ENCODE measurements at regions not wholly inside any gene's neighbourhood (a gene's known extent, or its start where the extent isn't known, plus 50 kb on each side); places are given as distances from the start of the nearest gene placed in this dataset.

- DNase-seq (ENCODE audit: low read depth in 2 of 2) = no peak
These were observed 56.4 kb downstream of the NEUROD6 start for GRCh38 chr7:31284106-31284505.

DNA sequence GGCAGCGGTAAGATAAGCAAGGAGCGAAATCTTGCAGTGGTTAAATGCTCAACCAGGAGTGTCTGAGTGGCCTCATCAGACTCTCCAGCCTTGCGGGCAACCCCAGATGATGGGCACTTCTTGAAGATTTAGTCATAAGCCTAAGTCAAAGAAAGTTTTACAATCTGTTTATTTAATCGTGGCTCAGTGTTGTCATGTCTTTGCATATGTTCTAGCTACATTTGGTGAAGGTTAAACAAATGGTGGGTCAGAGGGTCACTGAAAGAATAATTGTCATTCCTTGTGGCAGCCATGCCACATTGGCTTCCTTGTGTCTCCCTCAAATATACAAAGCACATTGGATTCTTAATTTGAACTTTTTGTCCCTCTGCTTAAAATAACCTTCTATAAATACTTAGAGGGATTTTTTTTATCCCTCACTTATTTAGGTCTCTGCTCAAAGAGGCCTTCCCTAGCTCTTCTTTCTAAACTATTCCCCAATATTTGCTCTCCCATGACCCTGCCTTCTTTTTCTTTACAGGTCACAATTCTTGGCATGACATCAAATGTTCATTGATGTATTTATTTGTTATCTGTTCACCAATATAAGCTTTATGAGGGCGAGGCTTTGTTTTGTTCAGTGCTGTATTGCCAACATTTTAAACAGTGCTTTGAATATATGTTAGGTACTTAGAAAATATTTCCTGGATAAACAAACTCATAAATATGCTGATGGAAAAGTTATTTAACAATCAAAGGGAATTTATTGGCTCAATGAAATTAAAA lies 68.7 kb downstream of the NEUROD6 start:
- DNase-seq (ENCODE audit: low read depth in 2 of 2) = no peak

DNA sequence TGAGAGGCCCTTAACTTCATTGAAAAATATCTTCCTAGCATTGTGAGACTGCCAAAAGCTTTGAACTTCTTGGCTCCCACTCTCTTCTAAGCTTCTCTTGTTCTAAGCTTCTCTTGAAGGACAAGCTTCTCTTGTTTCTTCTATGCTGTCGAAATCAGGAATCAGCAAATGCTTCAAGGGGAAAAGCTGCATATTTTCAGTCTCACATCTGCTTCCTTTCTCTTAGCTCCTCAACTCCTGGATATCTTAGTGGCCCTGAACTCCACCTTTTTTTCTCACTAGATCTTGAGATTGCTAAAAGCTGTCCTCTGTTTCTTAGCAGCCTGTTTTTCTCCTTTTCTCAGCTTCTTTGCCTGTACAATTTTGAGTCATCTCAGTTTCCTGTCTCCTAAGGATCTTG lies 73.0 kb downstream of the NEUROD6 start:
- no peak for DNase-seq (ENCODE audit: low read depth in 2 of 2)

- DNase-seq (ENCODE audit: low read depth in 2 of 2) = no peak
These were observed 77.2 kb downstream of the NEUROD6 start for GRCh38 chr7:31263338-31263737.

DNA sequence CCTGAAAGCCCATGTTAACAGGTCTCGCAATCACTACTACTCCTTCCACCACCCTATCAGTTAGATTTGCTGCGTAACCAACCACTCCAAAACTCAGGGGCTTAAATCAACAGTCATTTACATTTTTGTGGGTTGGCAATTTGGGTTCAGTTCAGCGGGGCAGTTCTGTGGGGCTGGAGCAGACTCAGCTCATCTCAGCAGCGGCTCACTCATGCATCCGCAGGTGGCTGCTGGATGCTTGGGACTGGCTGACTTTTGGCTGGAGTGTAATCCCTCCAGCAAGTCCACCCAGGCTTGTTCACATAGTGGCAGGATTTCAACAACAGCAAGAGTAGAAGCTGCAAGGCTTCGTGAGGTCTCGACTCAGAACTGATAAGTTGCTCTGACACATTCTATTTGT lies 79.2 kb downstream of the NEUROD6 start:
- no peak for DNase-seq (ENCODE audit: low read depth in 2 of 2)

DNA sequence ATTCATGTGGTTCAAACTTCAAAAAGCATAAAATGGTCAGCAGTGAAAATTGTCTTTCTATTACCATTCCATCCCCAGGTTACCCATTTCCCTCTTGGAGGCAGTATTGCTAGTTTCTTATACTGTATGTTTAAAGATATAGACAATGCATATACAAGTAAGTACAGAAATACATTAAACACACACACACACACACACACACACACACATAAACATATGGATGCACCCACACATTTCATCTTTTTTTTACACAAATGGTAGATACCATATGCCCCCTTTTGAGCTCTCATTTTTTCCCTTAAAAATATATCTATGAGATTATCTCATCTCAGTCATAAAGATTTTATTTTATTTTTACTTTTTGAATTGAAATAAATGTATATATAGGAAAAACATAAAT lies 79.7 kb downstream of the NEUROD6 start:
- no peak for DNase-seq (ENCODE audit: low read depth in 2 of 2)

DNA sequence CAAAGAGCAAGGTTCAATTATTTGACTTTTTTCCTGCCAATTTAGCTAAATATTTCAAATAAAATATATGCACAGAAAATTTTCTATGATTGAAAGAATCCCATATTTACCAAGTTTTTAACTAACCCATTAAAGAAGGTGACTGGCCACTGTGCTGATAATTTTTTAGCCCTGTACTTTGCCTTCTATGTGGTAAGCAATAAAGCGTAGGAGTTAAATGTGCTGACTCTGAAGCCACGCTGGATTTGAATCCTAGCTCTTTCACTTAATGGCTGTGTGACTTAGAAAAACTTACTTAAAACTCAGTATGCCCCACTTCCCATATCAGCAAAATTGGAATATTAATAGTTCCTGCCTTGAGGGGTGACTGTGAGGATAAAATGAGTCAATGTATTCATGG lies 82.1 kb downstream of the NEUROD6 start:
- DNase-seq (ENCODE audit: low read depth in 2 of 2) = no peak

DNA sequence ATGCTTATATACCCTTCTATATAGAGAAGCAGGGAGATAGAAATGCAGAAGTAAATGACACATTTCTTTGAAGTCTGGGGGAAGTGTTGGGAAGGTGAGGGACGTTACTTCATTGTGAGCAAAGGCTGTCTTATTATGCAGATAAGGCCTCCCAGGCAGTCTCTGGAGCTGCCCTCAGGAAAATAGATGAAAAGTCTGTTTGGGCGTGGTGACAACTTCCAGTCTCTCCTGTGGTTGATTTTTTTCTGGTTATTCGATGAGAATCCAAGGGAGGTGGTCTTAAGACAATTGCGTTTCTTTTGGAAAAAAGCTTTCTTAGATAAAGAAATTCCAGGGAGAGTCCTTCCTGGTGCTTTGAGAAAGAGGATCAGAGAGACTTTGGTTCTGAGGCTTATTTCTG lies 84.0 kb downstream of the NEUROD6 start:
- no peak for DNase-seq (ENCODE audit: low read depth in 2 of 2)

DNA sequence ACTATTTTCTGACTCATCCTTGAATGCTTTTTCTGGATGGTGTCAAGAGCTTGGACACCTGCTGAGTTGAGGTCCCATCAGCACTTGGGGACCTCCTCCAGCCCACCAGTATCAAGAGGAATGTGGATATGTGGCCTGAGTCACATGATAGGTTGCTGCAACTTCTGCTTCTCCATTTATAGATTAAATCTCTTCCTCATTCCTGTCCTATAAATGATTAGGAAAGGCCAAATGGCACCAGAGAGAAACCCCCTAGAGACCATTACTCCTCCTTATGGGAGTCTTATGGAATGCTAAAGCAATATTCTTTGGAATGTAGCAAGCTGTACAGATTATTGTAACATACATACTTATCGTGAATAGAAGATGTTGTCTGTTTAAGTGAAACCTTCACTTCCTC lies 85.6 kb downstream of the NEUROD6 start:
- DNase-seq (ENCODE audit: low read depth in 2 of 2) = no peak

DNA sequence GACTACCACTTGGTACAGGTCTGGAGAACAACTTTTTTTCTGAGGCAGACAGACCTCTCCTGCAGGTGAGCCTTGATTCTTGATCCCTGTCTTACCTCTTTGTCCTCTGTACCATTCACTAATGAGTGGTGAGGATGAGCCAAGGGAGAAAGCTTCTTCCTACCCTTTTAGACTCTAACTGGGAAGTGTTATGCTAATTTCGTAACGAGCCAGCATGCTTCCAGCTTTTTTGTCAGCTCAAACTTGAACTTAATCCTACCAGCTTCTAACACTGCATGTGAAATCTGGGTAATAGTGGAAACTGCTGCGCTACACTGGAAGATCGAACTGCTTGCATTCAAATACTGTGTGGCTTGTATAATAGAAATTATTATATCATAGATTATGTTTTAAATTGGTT lies 87.0 kb downstream of the NEUROD6 start:
- no peak for DNase-seq (ENCODE audit: low read depth in 2 of 2)

DNA sequence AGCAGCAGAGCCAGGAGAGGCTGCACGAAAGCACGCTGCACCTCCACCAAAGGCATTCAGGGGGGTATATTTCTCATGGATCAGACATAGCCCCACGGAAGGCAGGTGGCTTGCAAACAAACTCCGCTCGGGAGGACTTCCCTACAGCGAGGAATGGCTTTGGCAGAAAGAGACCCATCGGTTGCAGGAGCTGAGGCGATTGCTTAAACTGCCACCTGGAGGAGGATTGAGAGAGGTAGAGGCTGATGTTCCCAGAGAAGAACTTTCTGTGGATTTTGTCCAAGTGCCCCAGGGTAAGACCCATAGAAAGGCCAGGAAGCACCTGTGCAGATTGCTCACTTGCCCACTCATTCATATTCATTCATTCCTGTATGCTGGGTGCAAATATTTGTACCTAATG lies 89.1 kb downstream of the NEUROD6 start:
- DNase-seq (ENCODE audit: low read depth in 2 of 2) = no peak

DNA sequence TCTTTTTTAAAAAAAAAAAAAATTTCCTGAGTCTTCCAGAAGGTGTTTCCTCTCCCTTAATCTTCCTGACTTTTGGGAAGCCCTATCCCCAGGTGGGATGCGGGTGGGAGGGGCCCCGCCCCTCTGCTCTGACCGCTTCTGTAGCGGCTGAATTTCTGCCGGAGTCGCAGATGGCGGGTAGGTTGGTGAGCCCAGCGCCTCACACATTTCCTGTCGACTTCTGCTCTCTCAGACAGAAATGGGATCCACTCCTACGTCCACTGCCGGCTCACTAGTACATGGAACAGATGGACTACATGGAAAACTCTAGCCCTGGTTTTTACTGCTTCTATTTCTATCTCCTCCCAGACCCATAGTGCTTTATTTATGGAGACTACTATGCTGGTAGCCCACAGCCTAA lies 90.9 kb downstream of the NEUROD6 start:
- DNase-seq (ENCODE audit: low read depth in 2 of 2) = no peak

- no peak for DNase-seq (ENCODE audit: low read depth in 2 of 2)
These were observed 103.7 kb downstream of the NEUROD6 start for GRCh38 chr7:31236868-31237267.

GRCh38 chr7:31234836-31235605 lies 105.5 kb downstream of the NEUROD6 start:
- DNase-seq (ENCODE audit: low read depth in 2 of 2) = no peak

GRCh38 chr7:31228957-31229356 lies 111.6 kb downstream of the NEUROD6 start:
- no peak for DNase-seq (ENCODE audit: low read depth in 2 of 2)

DNA sequence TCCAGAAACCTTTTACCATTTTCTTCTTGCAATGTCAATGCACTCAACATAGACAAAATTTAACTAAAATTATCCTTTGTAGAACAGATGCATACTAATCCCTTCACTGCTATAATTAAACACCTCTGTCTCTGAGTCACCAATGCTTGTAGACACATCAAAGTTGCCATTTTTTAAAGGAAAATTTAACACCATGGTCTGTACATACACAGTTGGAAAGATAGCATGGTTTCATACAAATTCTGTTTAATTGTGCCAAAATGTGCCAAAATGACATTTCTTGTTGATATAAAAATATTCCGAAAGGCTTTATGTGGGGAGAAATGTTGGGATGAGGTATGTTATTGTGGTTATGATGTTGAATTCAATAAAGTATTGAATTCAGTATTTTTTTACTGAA lies 125.8 kb downstream of the NEUROD6 start:
- DNase-seq (ENCODE audit: low read depth in 2 of 2) = no peak

DNA sequence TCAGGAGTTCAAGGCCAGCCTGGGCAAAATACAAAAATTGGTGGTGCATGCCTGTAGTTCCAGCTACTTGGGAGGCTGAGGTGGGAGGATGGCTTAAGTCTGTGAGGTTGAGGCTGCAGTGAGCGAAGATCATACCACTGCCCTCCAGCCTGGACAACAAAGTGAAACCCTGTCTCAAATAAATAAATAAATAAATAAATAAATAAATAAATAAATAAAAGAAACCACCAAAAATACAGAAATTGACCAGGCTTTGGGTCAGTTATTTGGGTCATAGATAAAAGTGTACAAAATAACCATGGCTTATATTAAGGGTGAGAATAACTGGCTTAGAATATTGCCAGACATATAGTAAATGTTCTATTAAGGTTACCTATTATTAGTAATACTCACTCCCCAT lies 129.2 kb downstream of the NEUROD6 start:
- no peak for DNase-seq (ENCODE audit: low read depth in 2 of 2)

GRCh38 chr7:31204071-31204470 lies 136.5 kb downstream of the NEUROD6 start:
- DNase-seq (ENCODE audit: low read depth in 2 of 2) = no peak

- DNase-seq (ENCODE audit: low read depth in 2 of 2) = no peak
These were observed 137.0 kb downstream of the NEUROD6 start for GRCh38 chr7:31203551-31203950.

DNA sequence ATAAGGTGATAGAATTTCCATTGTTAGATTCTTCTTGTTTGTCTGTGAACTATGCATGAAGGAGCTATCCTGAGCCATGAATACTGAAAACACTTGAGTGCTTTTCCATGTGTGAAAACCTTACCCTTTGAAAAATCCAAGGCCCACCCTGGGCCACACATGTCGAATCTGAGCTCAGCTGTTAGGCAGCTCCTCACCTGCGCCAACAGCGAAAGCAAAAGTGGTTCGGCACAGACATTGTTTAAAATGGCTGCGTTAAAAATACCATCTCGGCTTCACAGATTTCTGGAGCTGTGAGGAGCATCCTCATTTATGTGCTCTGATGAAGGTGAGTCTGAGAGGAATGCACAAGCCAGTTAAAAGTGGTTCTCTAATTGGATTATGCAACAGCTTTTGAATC lies 137.7 kb downstream of the NEUROD6 start:
- DNase-seq (ENCODE audit: low read depth in 2 of 2) = no peak

DNA sequence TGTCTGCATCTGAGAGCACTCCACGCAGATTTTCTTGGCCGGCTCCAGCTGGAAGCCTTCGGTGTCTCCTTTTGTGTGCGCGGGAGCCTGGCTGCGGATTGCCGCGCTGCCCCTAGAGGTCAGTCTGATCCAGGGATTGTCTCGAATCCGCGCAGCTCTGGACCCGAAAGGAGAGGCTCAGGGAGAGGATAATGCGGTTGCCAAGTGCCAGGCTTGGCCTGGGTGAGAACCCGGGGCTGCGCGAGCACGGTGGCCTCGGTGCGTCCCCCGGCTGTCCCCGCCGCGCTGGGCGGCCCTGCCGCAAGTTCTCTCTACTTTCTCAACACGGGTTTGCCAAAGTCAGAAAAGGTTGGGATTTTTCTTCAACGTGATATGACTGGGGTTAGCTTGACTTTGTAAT lies 140.9 kb downstream of the ADCYAP1R1 start:
- DNase-seq (ENCODE audit: low read depth in 2 of 2) = peak; percentile 34 to 47

- no peak for DNase-seq (ENCODE audit: low read depth in 2 of 2)
These were observed 138.8 kb downstream of the ADCYAP1R1 start for GRCh38 chr7:31190906-31191305.

GRCh38 chr7:31186202-31186601 lies 134.1 kb downstream of the ADCYAP1R1 start:
- DNase-seq (ENCODE audit: low read depth in 2 of 2) = no peak

Measured in lung microvascular endothelial cell (primary cell).